Transverse colon (tissue), 4 donors: ENCODE measurements at regions not wholly inside any gene's neighbourhood (a gene's known extent, or its start where the extent isn't known, plus 50 kb on each side); places are given as distances from the start of the nearest gene placed in this dataset.
A peak's percentile ranks its signal among the peaks of the same experiment; 100 is the strongest.

Experiments used
- DNase-seq: peaks from one replicate; pipeline ENCODE4 v3.0.0-alpha.2; 2019
- H3K27ac ChIP-seq, 4 donors: fragments of 200-600 bp; sonication (generic); 2 replicates each; pipeline ENCODE4 v1.5.1; 2016 to 2018; ENCODE audit warnings: inconsistent platforms in 4 of 4
- H3K27me3 ChIP-seq: fragments of 200-600 bp; sonication (generic); 2 replicates; pipeline ENCODE4 v1.5.1; 2017; ENCODE audit warnings: inconsistent platforms
- H3K36me3 ChIP-seq, 4 donors: fragments of 200-600 bp; sonication (generic); 2 replicates each; pipeline ENCODE4 v1.5.1; 2017 to 2019; ENCODE audit warnings: inconsistent platforms in 4 of 4
- H3K4me1 ChIP-seq, 4 donors: fragments of 200-600 bp; sonication (generic); 2 replicates each; pipeline ENCODE4 v1.5.1; 2017 to 2020; ENCODE audit warnings: inconsistent platforms in 4 of 4
- H3K4me3 ChIP-seq, 4 donors: fragments of 200-600 bp; sonication (generic); 1 replicate in 1 of 4; 2 replicates in 3 of 4; pipeline versions ENCODE4 v1.5.1 to v1.6.1; 2017 to 2019; ENCODE audit warnings: inconsistent platforms in 4 of 4
- H3K9me3 ChIP-seq, 2 donors: fragments of 200-600 bp; sonication (generic); 2 replicates each; pipeline ENCODE4 v1.5.1; 2017 to 2019; ENCODE audit warnings: inconsistent platforms in 2 of 2
- CTCF ChIP-seq, 5 experiments: fragments of 200-600 bp in 3 of 5; fragments of 450-650 bp in 2 of 5; sonication (generic) in 3 of 5; IDR thresholded peaks; 1 replicate in 2 of 5; 2 replicates in 3 of 5; pipeline ENCODE4 v1.5.1; 2016 to 2017; ENCODE audit warnings: antibody characterized with exemption in 5 of 5, inconsistent platforms in 3 of 5, mild to moderate bottlenecking in 2 of 5, moderate library complexity in 1 of 5
- EP300 ChIP-seq: sonication (generic); formaldehyde crosslinking; IDR thresholded peaks from one replicate; pipeline ENCODE4 v1.6.1; 2017; ENCODE audit warnings: antibody characterized with exemption, low read depth
- POLR2A ChIP-seq: fragments of 450-650 bp; IDR thresholded peaks from one replicate; pipeline ENCODE4 v1.6.1; 2016; ENCODE audit warnings: antibody characterized with exemption, mild to moderate bottlenecking, moderate library complexity
- POLR2AphosphoS5 ChIP-seq, 3 donors: sonication (generic); formaldehyde crosslinking; IDR thresholded peaks; one replicate each; pipeline ENCODE4 v1.6.1; 2016; ENCODE audit warnings: antibody characterized with exemption in 3 of 3
- WGBS, 2 donors: methylation state at CpG; one replicate each; pipeline ENCODE4 v1.1.5; 2018; ENCODE audit warnings: low coverage in 1 of 2; 5-methylcytosine and 5-hydroxymethylcytosine counted together
- in situ Hi-C, 4 donors: fragments of 200-750 bp; cut with MboI; loops; one replicate each; pipeline versions ENCODE4 v1.15.0 to v1.15.1; 2017; ENCODE audit warnings: low sequenced_read_pairs in 3 of 4, low pct_ligation_motif_present in 1 of 4, low pct_unique_long_range_greater_than_20kb in 1 of 4
- intact Hi-C: fragments of 100-400 bp; cut with DNase I; formaldehyde crosslinking; loops from one replicate; pipeline ENCODE4 v1.15.1; 2023; ENCODE audit warnings: low total_unique reads

GRCh38 chr12:92489781-92490180, 213.0 kb upstream of the PLEKHG7 start:
- TF ChIP-seq CTCF (IDR thresholded peaks at IDR 0.05): no peak
- TF ChIP-seq POLR2AphosphoS5 (IDR thresholded peaks at IDR 0.05): no peak
- TF ChIP-seq POLR2A: no peak
- no peak for TF ChIP-seq EP300
- in situ Hi-C loops (loop anchor here in 1 of 4 donors (10.0 kb wide), 1 partner anchor 125 kb away; no protein-coding TSS in a partner anchor), intact Hi-C loops (no loop called here)
- DNase-seq: no peak
- Histone ChIP-seq H3K27ac (no peak overlapping the region), H3K27me3 (no peaks in the 10 kb centered on the region), H3K4me3 (no peak overlapping the region), H3K4me1 (peaks cover 0 to 12% (median 0%) of the 10 kb centered on the region in 4 donors), H3K9me3 (no peaks in the 10 kb centered on the region), H3K36me3 (no peaks in the 10 kb centered on the region)
- WGBS, 2 donors: 85 to 100% methylated on average over 1 to 4 of the region's 4 CpGs

GRCh38 chr12:92488735-92489134, 214.1 kb upstream of the PLEKHG7 start:
- intact Hi-C loops: no loop called here
- H3K4me1 ChIP-seq: peaks cover 0 to 12% (median 0%) of the 10 kb centered on the region in 4 donors
- TF ChIP-seq POLR2AphosphoS5 (IDR thresholded peaks at IDR 0.05) (no peak), CTCF (IDR thresholded peaks at IDR 0.05) (no peak), POLR2A (no peak), EP300 (no peak)
- DNase-seq: no peak
- 76 to 79% methylated on average over 4 of the region's 4 CpGs for WGBS, 2 donors
- no peak overlapping the region for H3K4me3 ChIP-seq
- no peaks in the 10 kb centered on the region for H3K27me3 ChIP-seq
- no peaks in the 10 kb centered on the region for H3K36me3 ChIP-seq
- in situ Hi-C loops: no loop called here
- H3K9me3 ChIP-seq: no peaks in the 10 kb centered on the region
- H3K27ac ChIP-seq: no peak overlapping the region

- Histone ChIP-seq H3K27me3 (no peaks in the 10 kb centered on the region), H3K4me3 (no peak overlapping the region), H3K4me1 (peaks cover 0 to 12% (median 0%) of the 10 kb centered on the region in 4 donors), H3K9me3 (no peaks in the 10 kb centered on the region), H3K27ac (no peak overlapping the region), H3K36me3 (no peaks in the 10 kb centered on the region)
- TF ChIP-seq EP300 (no peak), POLR2AphosphoS5 (IDR thresholded peaks at IDR 0.05) (no peak), CTCF (IDR thresholded peaks at IDR 0.05) (no peak), POLR2A (no peak)
- no peak for DNase-seq
- intact Hi-C loops (no loop called here), in situ Hi-C loops (no loop called here)
Observed at GRCh38 chr12:92487138-92487485, 215.7 kb upstream of the PLEKHG7 start.

GRCh38 chr12:92486443-92487137, 216.2 kb upstream of the PLEKHG7 start:
- Histone ChIP-seq H3K4me3 (no peak overlapping the region), H3K27me3 (no peaks in the 10 kb centered on the region), H3K27ac (peak overlapping the region in 1 of 4 donors; percentile 44), H3K4me1 (peaks cover 0 to 12% (median 0%) of the 10 kb centered on the region in 4 donors), H3K36me3 (no peaks in the 10 kb centered on the region), H3K9me3 (no peaks in the 10 kb centered on the region)
- TF ChIP-seq POLR2AphosphoS5 (IDR thresholded peaks at IDR 0.05): no peak
- no peak for TF ChIP-seq EP300
- TF ChIP-seq POLR2A: no peak
- TF ChIP-seq CTCF (IDR thresholded peaks at IDR 0.05): no peak
- intact Hi-C loops (no loop called here), in situ Hi-C loops (no loop called here)
- 63 to 82% methylated on average over 3 of the region's 3 CpGs for WGBS, 2 donors
- DNase-seq: no peak
